ENCODE measurements at regions not wholly inside any gene's neighbourhood (a gene's known extent, or its start where the extent isn't known, plus 50 kb on each side); places are given as distances from the start of the nearest gene placed in this dataset.

- no peak overlapping the region for H3K4me3 ChIP-seq (ENCODE audit: low read length in 2 of 2)
- no peak overlapping the region for H2AFZ ChIP-seq (ENCODE audit: low read length)
These were observed 372.6 kb downstream of the SLC4A3 start for GRCh38 chr2:220000080-220000479.

GRCh38 chr2:220000586-220000985, 373.2 kb downstream of the SLC4A3 start:
- H2BK120ac ChIP-seq (ENCODE audit: low read depth, low read length), result no peak overlapping the region
- H3K4me2 ChIP-seq (ENCODE audit: insufficient read depth, low read length, poor library complexity, severe bottlenecking), result no peak overlapping the region
- H3K27ac ChIP-seq (replicated peaks; ENCODE audit: low read length), result no peak overlapping the region
- H3K9ac ChIP-seq (ENCODE audit: low read depth, low read length, poor library complexity), result no peak overlapping the region
- no peak overlapping the region for H4K8ac ChIP-seq (ENCODE audit: low read depth, low read length)
- peaks cover 2 to 5% of the 10 kb centered on the region in 2 donors for H3K4me1 ChIP-seq (ENCODE audit: control insufficient read depth in 2 of 2, insufficient read depth in 1 of 2, low read depth in 1 of 2, low read length in 2 of 2)
- H2BK5ac ChIP-seq (ENCODE audit: low read length), result no peak overlapping the region
- no CpG with 5 or more reads among the region's 4 CpGs for WGBS, 2 donors (ENCODE audit: extremely low coverage in 2 of 2, insufficient read length in 2 of 2, insufficient replicate concordance in 1 of 2)
- no peaks in the 10 kb centered on the region for H3K27me3 ChIP-seq (ENCODE audit: control insufficient read depth in 3 of 3, insufficient read depth in 3 of 3, low read depth in 1 of 3, low read length in 3 of 3)
- H4K91ac ChIP-seq (ENCODE audit: low read depth, low read length, poor library complexity), result no peak overlapping the region
- H3K14ac ChIP-seq (ENCODE audit: low read length), result no peak overlapping the region
- no peak for DNase-seq (ENCODE audit: low spot score)
- no peak overlapping the region for H2BK12ac ChIP-seq (ENCODE audit: low read length)
- H2AK5ac ChIP-seq (ENCODE audit: low read depth, low read length), result no peak overlapping the region
- H2AFZ ChIP-seq (ENCODE audit: low read length), result no peak overlapping the region
- no peak overlapping the region for H3K23ac ChIP-seq (ENCODE audit: low read depth, low read length, poor library complexity)
- H3K36me3 ChIP-seq (replicated peaks in 1 of 2; ENCODE audit: control insufficient read depth in 2 of 2, insufficient read depth in 2 of 2, low read length in 2 of 2), result no peaks in the 10 kb centered on the region
- H3K79me1 ChIP-seq (ENCODE audit: low read depth, low read length), result no peaks in the 10 kb centered on the region
- H3K18ac ChIP-seq (ENCODE audit: low read length), result no peak overlapping the region
- no peaks in the 10 kb centered on the region for H3K9me3 ChIP-seq (replicated peaks in 1 of 2; ENCODE audit: control insufficient read depth in 2 of 2, insufficient read depth in 1 of 2, low read depth in 1 of 2, low read length in 2 of 2)
- peak overlapping the region in 1 of 2 donors; percentile 27 for H3K4me3 ChIP-seq (ENCODE audit: low read length in 2 of 2)
- H2BK15ac ChIP-seq (ENCODE audit: low read length), result no peak overlapping the region
- no peak overlapping the region for H3K4ac ChIP-seq (ENCODE audit: low read length)

More at GRCh38 chr2:220000080-220000479, 372.6 kb downstream of the SLC4A3 start:
- H3K4me1 ChIP-seq (ENCODE audit: control insufficient read depth in 2 of 2, insufficient read depth in 1 of 2, low read depth in 1 of 2, low read length in 2 of 2), result peaks cover 0 to 2% of the 10 kb centered on the region in 2 donors
- H4K91ac ChIP-seq (ENCODE audit: low read depth, low read length, poor library complexity), result no peak overlapping the region
- no peak overlapping the region for H3K9ac ChIP-seq (ENCODE audit: low read depth, low read length, poor library complexity)
- H3K27me3 ChIP-seq (ENCODE audit: control insufficient read depth in 3 of 3, insufficient read depth in 3 of 3, low read depth in 1 of 3, low read length in 3 of 3), result no peaks in the 10 kb centered on the region
- no peak overlapping the region for H2BK12ac ChIP-seq (ENCODE audit: low read length)
- H3K36me3 ChIP-seq (replicated peaks in 1 of 2; ENCODE audit: control insufficient read depth in 2 of 2, insufficient read depth in 2 of 2, low read length in 2 of 2), result no peaks in the 10 kb centered on the region
- no peak for DNase-seq (ENCODE audit: low spot score)
- no peak overlapping the region for H3K18ac ChIP-seq (ENCODE audit: low read length)
- no peak overlapping the region for H2BK5ac ChIP-seq (ENCODE audit: low read length)
- H3K14ac ChIP-seq (ENCODE audit: low read length), result no peak overlapping the region
- no peaks in the 10 kb centered on the region for H3K79me1 ChIP-seq (ENCODE audit: low read depth, low read length)
- H3K4ac ChIP-seq (ENCODE audit: low read length), result no peak overlapping the region
- H3K23ac ChIP-seq (ENCODE audit: low read depth, low read length, poor library complexity), result no peak overlapping the region
- no peak overlapping the region for H3K27ac ChIP-seq (replicated peaks; ENCODE audit: low read length)
- H4K8ac ChIP-seq (ENCODE audit: low read depth, low read length), result no peak overlapping the region
- WGBS, 2 donors (ENCODE audit: extremely low coverage in 2 of 2, insufficient read length in 2 of 2, insufficient replicate concordance in 1 of 2), result no CpG with 5 or more reads among the region's 3 CpGs
- H2BK120ac ChIP-seq (ENCODE audit: low read depth, low read length), result no peak overlapping the region
- no peaks in the 10 kb centered on the region for H3K9me3 ChIP-seq (replicated peaks in 1 of 2; ENCODE audit: control insufficient read depth in 2 of 2, insufficient read depth in 1 of 2, low read depth in 1 of 2, low read length in 2 of 2)
- no peak overlapping the region for H2BK15ac ChIP-seq (ENCODE audit: low read length)
- no peak overlapping the region for H3K4me2 ChIP-seq (ENCODE audit: insufficient read depth, low read length, poor library complexity, severe bottlenecking)
- H2AK5ac ChIP-seq (ENCODE audit: low read depth, low read length), result no peak overlapping the region

GRCh38 chr2:220001751-220002150, 374.3 kb downstream of the SLC4A3 start:
- H2BK15ac ChIP-seq (ENCODE audit: low read length), result no peak overlapping the region
- no peak overlapping the region for H2BK12ac ChIP-seq (ENCODE audit: low read length)
- H3K79me1 ChIP-seq (ENCODE audit: low read depth, low read length), result no peaks in the 10 kb centered on the region
- DNase-seq (ENCODE audit: low spot score), result no peak
- no peak overlapping the region for H3K9ac ChIP-seq (ENCODE audit: low read depth, low read length, poor library complexity)
- H3K9me3 ChIP-seq (replicated peaks in 1 of 2; ENCODE audit: control insufficient read depth in 2 of 2, insufficient read depth in 1 of 2, low read depth in 1 of 2, low read length in 2 of 2), result no peaks in the 10 kb centered on the region
- H3K23ac ChIP-seq (ENCODE audit: low read depth, low read length, poor library complexity), result no peak overlapping the region
- H3K18ac ChIP-seq (ENCODE audit: low read length), result no peak overlapping the region
- no peak overlapping the region for H3K4me3 ChIP-seq (ENCODE audit: low read length in 2 of 2)
- H3K4me2 ChIP-seq (ENCODE audit: insufficient read depth, low read length, poor library complexity, severe bottlenecking), result no peak overlapping the region
- H2AK5ac ChIP-seq (ENCODE audit: low read depth, low read length), result no peak overlapping the region
- no peaks in the 10 kb centered on the region for H3K36me3 ChIP-seq (replicated peaks in 1 of 2; ENCODE audit: control insufficient read depth in 2 of 2, insufficient read depth in 2 of 2, low read length in 2 of 2)
- no peak overlapping the region for H4K8ac ChIP-seq (ENCODE audit: low read depth, low read length)
- H3K4ac ChIP-seq (ENCODE audit: low read length), result no peak overlapping the region
- no peak overlapping the region for H3K27ac ChIP-seq (replicated peaks; ENCODE audit: low read length)
- H2BK5ac ChIP-seq (ENCODE audit: low read length), result no peak overlapping the region
- peak overlapping the region; percentile 41 for H2AFZ ChIP-seq (ENCODE audit: low read length)
- no CpG with 5 or more reads among the region's 3 CpGs for WGBS, 2 donors (ENCODE audit: extremely low coverage in 2 of 2, insufficient read length in 2 of 2, insufficient replicate concordance in 1 of 2)
- no peak overlapping the region for H2BK120ac ChIP-seq (ENCODE audit: low read depth, low read length)
- H4K91ac ChIP-seq (ENCODE audit: low read depth, low read length, poor library complexity), result no peak overlapping the region
- H3K27me3 ChIP-seq (ENCODE audit: control insufficient read depth in 3 of 3, insufficient read depth in 3 of 3, low read depth in 1 of 3, low read length in 3 of 3), result no peaks in the 10 kb centered on the region
- H3K14ac ChIP-seq (ENCODE audit: low read length), result no peak overlapping the region
- H3K4me1 ChIP-seq (ENCODE audit: control insufficient read depth in 2 of 2, insufficient read depth in 1 of 2, low read depth in 1 of 2, low read length in 2 of 2), result peaks cover 2 to 12% of the 10 kb centered on the region in 2 donors

- Histone ChIP-seq H2AFZ (ENCODE audit: low read length) (peak overlapping the region; percentile 41), H3K4me1 (ENCODE audit: control insufficient read depth in 2 of 2, insufficient read depth in 1 of 2, low read depth in 1 of 2, low read length in 2 of 2) (peaks cover 2 to 12% of the 10 kb centered on the region in 2 donors), H2BK120ac (ENCODE audit: low read depth, low read length) (no peak overlapping the region), H2BK15ac (ENCODE audit: low read length) (no peak overlapping the region), H3K27me3 (ENCODE audit: control insufficient read depth in 3 of 3, insufficient read depth in 3 of 3, low read depth in 1 of 3, low read length in 3 of 3) (no peaks in the 10 kb centered on the region), H2BK5ac (ENCODE audit: low read length) (no peak overlapping the region), H3K4me3 (ENCODE audit: low read length in 2 of 2) (no peak overlapping the region), H3K36me3 (replicated peaks in 1 of 2; ENCODE audit: control insufficient read depth in 2 of 2, insufficient read depth in 2 of 2, low read length in 2 of 2) (no peaks in the 10 kb centered on the region), H4K8ac (ENCODE audit: low read depth, low read length) (no peak overlapping the region), H3K9me3 (replicated peaks in 1 of 2; ENCODE audit: control insufficient read depth in 2 of 2, insufficient read depth in 1 of 2, low read depth in 1 of 2, low read length in 2 of 2) (no peaks in the 10 kb centered on the region), H3K4me2 (ENCODE audit: insufficient read depth, low read length, poor library complexity, severe bottlenecking) (no peak overlapping the region), H4K91ac (ENCODE audit: low read depth, low read length, poor library complexity) (no peak overlapping the region), H2BK12ac (ENCODE audit: low read length) (no peak overlapping the region), H3K14ac (ENCODE audit: low read length) (no peak overlapping the region), H2AK5ac (ENCODE audit: low read depth, low read length) (no peak overlapping the region), H3K4ac (ENCODE audit: low read length) (no peak overlapping the region), H3K9ac (ENCODE audit: low read depth, low read length, poor library complexity) (no peak overlapping the region), H3K79me1 (ENCODE audit: low read depth, low read length) (no peaks in the 10 kb centered on the region), H3K23ac (ENCODE audit: low read depth, low read length, poor library complexity) (no peak overlapping the region), H3K27ac (replicated peaks; ENCODE audit: low read length) (no peak overlapping the region), H3K18ac (ENCODE audit: low read length) (no peak overlapping the region)
- no peak for DNase-seq (ENCODE audit: low spot score)
- WGBS, 2 donors (ENCODE audit: extremely low coverage in 2 of 2, insufficient read length in 2 of 2, insufficient replicate concordance in 1 of 2), result no CpG with 5 or more reads among the region's 4 CpGs
These were observed 374.8 kb downstream of the SLC4A3 start for GRCh38 chr2:220002251-220002650.

Measured in neuronal stem cell (in vitro differentiated cells).